Hippocampal formation (tissue), 2 donors: ENCODE measurements at regions not wholly inside any gene's neighbourhood (a gene's known extent, or its start where the extent isn't known, plus 50 kb on each side); places are given as distances from the start of the nearest gene placed in this dataset.
"Not testable (repeated sequence)": the region's sequence is repeated elsewhere in the genome, so short reads cannot be mapped to it uniquely, and the experiment has no call there.

Experiments used
- DNase-seq, 2 donors: peaks; one replicate each; lab custom pipeline; 2025; lab: John Stamatoyannopoulos, UW

GRCh38 chr9:87199278-87199677, 252.0 kb upstream of the GAS1 start:
- no peak for DNase-seq

- DNase-seq: no peak
These were observed 252.5 kb upstream of the GAS1 start for GRCh38 chr9:87199782-87200181.

- DNase-seq: no peak
These were observed 254.0 kb upstream of the GAS1 start for GRCh38 chr9:87201351-87201751.

- DNase-seq: no peak
These were observed 258.9 kb upstream of the GAS1 start for GRCh38 chr9:87206064-87206661.

- DNase-seq: not testable (repeated sequence)
These were observed 263.4 kb upstream of the GAS1 start for GRCh38 chr9:87210658-87211057.

- no peak for DNase-seq
These were observed 264.4 kb upstream of the GAS1 start for GRCh38 chr9:87211669-87212068.

- DNase-seq: no peak
These were observed 265.3 kb upstream of the GAS1 start for GRCh38 chr9:87212605-87213021.

GRCh38 chr9:87213948-87214347, 266.6 kb upstream of the GAS1 start:
- DNase-seq: no peak

GRCh38 chr9:87214991-87215390, 267.7 kb upstream of the GAS1 start:
- DNase-seq: no peak

- no peak for DNase-seq
These were observed 268.7 kb upstream of the GAS1 start for GRCh38 chr9:87216036-87216435.

GRCh38 chr9:87216897-87217455, 269.7 kb upstream of the GAS1 start:
- DNase-seq: no peak

- no peak for DNase-seq
These were observed 274.0 kb upstream of the DAPK1 start for GRCh38 chr9:87223392-87224246.

GRCh38 chr9:87226896-87227295, 270.8 kb upstream of the DAPK1 start:
- DNase-seq: no peak

GRCh38 chr9:87227456-87227855, 270.2 kb upstream of the DAPK1 start:
- DNase-seq: no peak

- no peak for DNase-seq
These were observed 268.6 kb upstream of the DAPK1 start for GRCh38 chr9:87229108-87229507.

GRCh38 chr9:87233431-87233830, 264.2 kb upstream of the DAPK1 start:
- DNase-seq: no peak

GRCh38 chr9:87233899-87234455, 263.7 kb upstream of the DAPK1 start:
- DNase-seq: no peak

GRCh38 chr9:87234854-87235253, 262.8 kb upstream of the DAPK1 start:
- DNase-seq: no peak

GRCh38 chr9:87236546-87236945, 261.1 kb upstream of the DAPK1 start:
- no peak for DNase-seq

GRCh38 chr9:87237336-87237735, 260.3 kb upstream of the DAPK1 start:
- no peak for DNase-seq

- no peak for DNase-seq
These were observed 259.1 kb upstream of the DAPK1 start for GRCh38 chr9:87238545-87238944.

- no peak for DNase-seq
These were observed 258.4 kb upstream of the DAPK1 start for GRCh38 chr9:87239312-87239711.

- DNase-seq: no peak
These were observed 254.1 kb upstream of the DAPK1 start for GRCh38 chr9:87243602-87244001.
